ENCODE measurements at regions not wholly inside any gene's neighbourhood (a gene's known extent, or its start where the extent isn't known, plus 50 kb on each side); places are given as distances from the start of the nearest gene placed in this dataset.
A peak's percentile ranks its signal among the peaks of the same experiment; 100 is the strongest.
"Not testable (repeated sequence)": the region's sequence is repeated elsewhere in the genome, so short reads cannot be mapped to it uniquely, and the experiment has no call there.

DNA sequence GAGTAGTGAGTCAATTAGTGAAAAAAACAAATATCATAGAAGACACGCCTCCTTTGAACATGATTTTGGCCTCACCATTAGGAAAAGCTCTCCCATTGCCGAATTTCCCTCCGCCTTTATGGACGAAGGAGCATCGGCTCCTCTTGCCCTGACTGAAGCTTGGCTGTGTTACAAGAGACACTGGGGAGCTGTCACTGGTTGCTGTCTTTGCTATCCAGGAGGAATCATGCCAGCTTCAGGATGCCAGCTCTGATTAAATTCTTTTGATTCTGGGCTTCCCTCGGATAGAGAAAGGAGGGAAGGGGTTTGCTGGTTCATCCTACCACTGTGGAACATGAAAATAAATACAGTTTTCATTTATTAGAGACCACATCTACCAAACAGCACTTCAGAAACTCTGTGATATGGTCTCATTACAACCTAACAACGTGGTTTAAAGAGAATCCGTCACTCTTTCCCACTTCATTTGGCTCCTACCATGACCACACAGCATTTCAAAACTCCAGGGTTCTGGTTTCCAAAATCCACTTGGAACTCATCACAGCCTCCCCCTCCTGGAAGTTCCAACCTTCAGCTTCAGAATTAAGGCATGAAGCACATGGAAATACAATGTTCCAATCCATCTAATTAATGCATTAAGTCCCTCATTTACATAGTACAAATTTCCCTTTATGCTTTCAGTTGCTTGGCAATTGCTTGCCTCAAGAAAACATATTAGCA is 446.0 kb downstream of the EFNB2 start:
- ATAC-seq, result no peak
- Histone ChIP-seq H3K36me3 (no peaks in the 10 kb centered on the region), H3K27ac (no peak overlapping the region), H3K27me3 (no peaks in the 10 kb centered on the region), H3K9me3 (no peaks in the 10 kb centered on the region), H3K4me3 (no peak overlapping the region), H3K4me1 (no peaks in the 10 kb centered on the region)
- WGBS, 2 donors (ENCODE audit: low coverage in 1 of 2), result 68 to 71% methylated on average over 7 of the region's 8 CpGs
- TF ChIP-seq CTCF (IDR thresholded peaks at IDR 0.05) (no peak), EP300 (IDR thresholded peaks at IDR 0.05) (no peak), POLR2A (IDR thresholded peaks at IDR 0.05) (no peak), POLR2AphosphoS5 (IDR thresholded peaks at IDR 0.05) (no peak)

DNA sequence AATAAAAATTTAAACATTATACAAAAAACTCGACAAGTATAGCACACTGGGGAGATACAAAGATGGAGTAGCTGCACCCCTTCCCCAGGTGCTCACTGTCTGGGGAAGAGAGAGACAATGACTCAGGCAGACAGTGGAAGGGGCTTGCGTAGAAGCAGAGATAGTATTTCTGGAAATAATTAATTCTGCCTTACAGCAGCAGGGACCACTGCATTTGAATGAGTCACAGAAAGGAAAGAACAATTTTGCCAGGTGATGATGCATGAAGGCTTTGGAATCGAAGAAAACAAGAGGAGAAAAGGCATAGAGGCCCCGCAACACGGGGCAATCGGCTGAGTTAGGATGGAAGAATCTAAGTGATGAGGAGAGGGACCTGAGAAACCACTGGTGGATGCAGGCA is 447.4 kb downstream of the EFNB2 start:
- H3K4me1 ChIP-seq, result no peaks in the 10 kb centered on the region
- no peak overlapping the region for H3K4me3 ChIP-seq
- H3K36me3 ChIP-seq, result no peaks in the 10 kb centered on the region
- no peaks in the 10 kb centered on the region for H3K27me3 ChIP-seq
- TF ChIP-seq POLR2A (IDR thresholded peaks at IDR 0.05), result no peak
- TF ChIP-seq POLR2AphosphoS5 (IDR thresholded peaks at IDR 0.05), result no peak
- TF ChIP-seq CTCF (IDR thresholded peaks at IDR 0.05), result no peak
- TF ChIP-seq EP300 (IDR thresholded peaks at IDR 0.05), result no peak
- ATAC-seq, result no peak
- no peaks in the 10 kb centered on the region for H3K9me3 ChIP-seq
- no peak overlapping the region for H3K27ac ChIP-seq
- WGBS, 2 donors (ENCODE audit: low coverage in 1 of 2), result 80 to 100% methylated on average over 1 to 6 of the region's 6 CpGs

DNA sequence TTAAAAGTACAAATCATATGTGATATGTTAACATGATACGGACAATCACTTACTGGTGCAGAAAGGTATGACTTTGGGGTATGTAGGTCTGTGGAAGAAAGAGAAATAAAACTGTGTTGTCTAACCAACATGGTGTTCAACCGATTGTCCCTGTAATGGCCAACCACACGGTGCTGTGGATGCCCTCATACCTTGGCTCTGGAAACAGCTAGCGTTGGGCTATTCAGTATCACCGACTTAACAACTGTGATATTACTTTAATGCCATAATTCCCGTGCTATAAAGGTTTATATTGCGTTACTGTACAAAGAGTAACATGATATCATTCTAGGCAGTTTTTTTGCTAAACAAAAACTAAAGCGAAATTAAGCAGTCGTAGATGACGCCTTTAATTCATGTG is 448.3 kb downstream of the EFNB2 start:
- no peak overlapping the region for H3K27ac ChIP-seq
- H3K27me3 ChIP-seq, result no peaks in the 10 kb centered on the region
- no peak overlapping the region for H3K4me3 ChIP-seq
- no peaks in the 10 kb centered on the region for H3K4me1 ChIP-seq
- TF ChIP-seq EP300 (IDR thresholded peaks at IDR 0.05) (no peak), POLR2AphosphoS5 (IDR thresholded peaks at IDR 0.05) (no peak), POLR2A (IDR thresholded peaks at IDR 0.05) (no peak), CTCF (IDR thresholded peaks at IDR 0.05) (no peak)
- no peaks in the 10 kb centered on the region for H3K36me3 ChIP-seq
- no peak for ATAC-seq
- no peaks in the 10 kb centered on the region for H3K9me3 ChIP-seq
- 83 to 94% methylated on average over 10 of the region's 10 CpGs for WGBS, 2 donors (ENCODE audit: low coverage in 1 of 2)

GRCh38 chr13:106083620-106084350 is 451.7 kb downstream of the EFNB2 start:
- Histone ChIP-seq H3K4me3 (no peak overlapping the region), H3K27me3 (no peaks in the 10 kb centered on the region), H3K36me3 (no peaks in the 10 kb centered on the region), H3K4me1 (no peaks in the 10 kb centered on the region), H3K27ac (no peak overlapping the region), H3K9me3 (peaks cover 0 to 4% (median 0%) of the 10 kb centered on the region in 3 donors)
- TF ChIP-seq POLR2A (IDR thresholded peaks at IDR 0.05) (no peak), CTCF (IDR thresholded peaks at IDR 0.05) (peak; percentile 26 to 60 (median 37))
- WGBS, 2 donors (ENCODE audit: low coverage in 1 of 2), result 59 to 60% methylated on average over 1 to 3 of the region's 3 CpGs
- ATAC-seq, result no peak

- not testable (repeated sequence) for H3K4me1 ChIP-seq, H3K27ac ChIP-seq, H3K27me3 ChIP-seq, H3K9me3 ChIP-seq, H3K36me3 ChIP-seq, ATAC-seq, H3K4me3 ChIP-seq
- 100% methylated on average over 1 to 6 of the region's 6 CpGs for WGBS, 2 donors (ENCODE audit: low coverage in 1 of 2)
Measured at GRCh38 chr13:106081221-106081620, 454.2 kb downstream of the EFNB2 start.

Data from gastroesophageal sphincter (tissue), 4 donors.